HG03066 (cell line): ENCODE measurements at regions not wholly inside any gene's neighbourhood (a gene's known extent, or its start where the extent isn't known, plus 50 kb on each side); places are given as distances from the start of the nearest gene placed in this dataset.

ENCODE experiments used
- ATAC-seq: cut with Tn5 transposase; IDR thresholded peaks from one replicate; pipeline ENCODE4 v1.9.1; 2021; ENCODE audit warnings: low read depth; ENCODE audit not compliant: unreplicated experiment

- no peak for ATAC-seq
Measured at GRCh38 chr11:28481616-28482480, 373.7 kb downstream of the METTL15 start.

DNA sequence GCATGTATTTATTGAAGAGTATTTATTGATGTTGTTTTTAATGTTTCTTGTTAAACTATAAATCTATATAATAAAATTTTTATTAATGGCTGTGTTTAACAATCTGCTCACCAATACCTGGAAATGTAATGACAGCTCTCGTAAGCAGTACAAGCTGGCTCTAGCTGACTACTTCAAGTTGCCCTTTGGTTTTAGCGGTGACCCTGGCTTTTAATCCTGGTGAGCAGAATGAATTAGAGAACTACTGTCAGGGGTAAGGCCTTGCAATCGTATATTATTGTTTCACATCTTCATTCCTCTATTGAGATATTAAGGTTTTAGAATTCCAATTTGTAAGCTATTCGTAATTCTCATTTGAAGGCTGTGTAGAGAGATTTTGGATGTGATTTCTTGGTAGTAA, 372.2 kb downstream of the METTL15 start:
- no peak for ATAC-seq

GRCh38 chr11:28476864-28477263, 368.7 kb downstream of the METTL15 start:
- no peak for ATAC-seq

DNA sequence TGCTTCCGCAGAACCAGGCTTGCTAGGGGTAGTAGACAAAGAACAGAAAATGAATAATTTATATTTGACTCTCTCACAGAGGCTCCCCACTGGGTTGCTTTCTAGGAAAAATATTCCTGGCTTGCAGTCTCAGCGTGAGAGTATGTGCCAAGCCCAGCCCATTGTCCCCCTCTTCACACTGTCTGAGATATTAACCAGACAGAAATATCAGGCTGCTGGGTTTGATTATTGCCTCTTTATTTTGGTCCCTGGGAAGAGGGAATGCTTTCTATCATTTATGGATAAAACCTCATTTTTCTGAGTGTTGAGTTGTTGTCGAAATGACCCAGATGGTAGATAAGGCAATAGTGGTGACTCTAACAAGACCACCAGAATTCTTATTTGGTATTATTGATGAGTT, 367.9 kb downstream of the METTL15 start:
- no peak for ATAC-seq

DNA sequence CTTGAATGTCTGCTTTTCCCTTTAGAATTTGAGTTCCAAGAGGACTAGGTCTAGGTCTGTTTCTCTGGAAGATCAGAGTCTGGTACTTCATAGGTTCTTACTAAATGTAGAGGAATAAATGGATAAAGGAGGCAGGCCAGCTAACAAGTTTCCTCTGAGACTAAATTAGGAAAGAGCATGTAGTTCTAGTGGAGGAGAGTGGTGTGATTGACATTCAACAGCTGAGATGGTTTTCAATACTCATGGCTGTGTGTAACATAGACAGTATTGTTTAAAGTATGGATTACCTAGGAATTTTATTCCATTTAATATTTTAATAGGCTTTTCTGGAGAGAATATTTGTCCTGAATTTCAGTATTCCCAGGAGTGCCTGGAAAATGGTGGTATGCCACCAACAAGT, 364.7 kb downstream of the METTL15 start:
- no peak for ATAC-seq

GRCh38 chr11:28471537-28471936, 363.3 kb downstream of the METTL15 start:
- ATAC-seq, result no peak

DNA sequence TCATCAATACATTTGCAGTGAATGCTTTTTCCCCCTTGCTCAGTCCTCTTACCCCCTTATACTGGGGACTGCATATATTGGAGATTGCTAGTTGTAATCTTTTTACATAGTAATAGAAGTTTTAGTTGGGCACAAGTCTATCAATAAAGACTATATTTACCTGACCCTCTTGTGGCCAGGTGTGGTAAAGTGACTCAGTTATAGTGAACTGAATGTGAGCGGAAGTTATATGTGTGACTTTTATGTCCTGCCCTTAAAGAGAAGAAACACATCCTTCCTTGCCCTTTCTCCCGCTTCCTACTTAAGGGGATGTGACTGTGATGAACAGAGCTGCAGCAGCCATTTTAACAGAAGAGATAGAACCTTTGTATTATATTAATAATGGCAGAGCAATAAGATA, 362.0 kb downstream of the METTL15 start:
- ATAC-seq, result no peak

DNA sequence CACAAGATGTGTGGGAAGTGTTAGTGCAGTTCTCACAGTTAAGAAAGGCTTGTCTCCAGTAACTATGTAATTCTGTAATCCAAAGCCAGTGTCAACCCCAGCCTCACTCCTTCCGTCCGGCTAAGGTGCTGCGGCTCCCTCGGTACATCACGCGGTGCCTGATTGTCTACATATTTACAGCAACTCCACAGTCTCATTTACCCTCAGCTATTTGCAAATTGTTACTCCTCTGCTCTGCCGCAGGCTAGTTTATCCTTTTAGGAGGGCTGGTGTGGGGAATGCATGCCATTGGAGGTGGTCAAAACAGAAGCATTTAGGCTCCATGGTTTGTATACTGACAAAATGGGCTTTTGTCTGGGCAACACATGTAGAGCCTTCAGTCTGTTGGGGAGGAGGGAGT, 358.3 kb downstream of the METTL15 start:
- no peak for ATAC-seq

GRCh38 chr11:28464252-28464867, 356.2 kb downstream of the METTL15 start:
- ATAC-seq, result no peak

- no peak for ATAC-seq
Measured at GRCh38 chr11:28463826-28464225, 355.6 kb downstream of the METTL15 start.

GRCh38 chr11:28461846-28462245, 353.7 kb downstream of the METTL15 start:
- ATAC-seq, result no peak

DNA sequence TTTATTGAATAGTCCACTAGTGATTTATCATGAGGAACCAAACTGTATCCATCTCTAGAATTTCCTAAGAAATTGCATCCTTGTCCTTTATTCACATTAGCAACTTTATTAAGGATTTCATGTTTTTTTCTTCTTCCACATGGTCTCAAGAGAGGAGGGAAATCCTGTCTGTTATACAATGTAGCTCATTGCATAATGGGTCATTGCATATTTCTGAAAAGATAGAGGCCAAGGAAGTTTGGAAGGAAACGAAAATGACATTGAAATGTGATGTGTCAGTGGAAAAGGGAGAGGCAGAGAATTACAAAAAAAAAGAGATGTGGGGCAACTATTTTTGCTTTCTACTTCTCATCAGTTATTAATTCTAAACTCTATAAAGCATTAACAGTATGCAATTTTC, 353.1 kb downstream of the METTL15 start:
- ATAC-seq, result no peak

DNA sequence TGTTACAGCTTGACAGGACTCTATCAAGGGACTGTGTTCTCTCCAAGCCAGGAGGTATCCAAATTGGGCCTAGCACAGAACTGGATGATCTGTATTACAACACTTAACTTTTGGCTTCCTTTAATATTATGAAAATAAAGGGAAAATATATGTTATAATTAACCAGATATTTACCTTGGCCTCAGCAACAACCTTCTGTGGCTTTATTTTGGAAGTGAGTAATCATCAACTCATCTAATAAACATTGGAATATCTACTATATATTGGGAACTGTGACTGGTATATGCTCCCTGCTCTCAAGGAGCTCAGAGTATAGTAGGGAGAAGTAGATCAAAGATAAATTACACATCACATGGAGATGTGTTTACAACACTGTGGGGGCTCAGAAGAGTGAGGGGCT, 352.2 kb downstream of the METTL15 start:
- ATAC-seq, result no peak

- no peak for ATAC-seq
Measured at GRCh38 chr11:28459912-28460311, 351.7 kb downstream of the METTL15 start.

GRCh38 chr11:28457481-28458065, 349.4 kb downstream of the METTL15 start:
- no peak for ATAC-seq

DNA sequence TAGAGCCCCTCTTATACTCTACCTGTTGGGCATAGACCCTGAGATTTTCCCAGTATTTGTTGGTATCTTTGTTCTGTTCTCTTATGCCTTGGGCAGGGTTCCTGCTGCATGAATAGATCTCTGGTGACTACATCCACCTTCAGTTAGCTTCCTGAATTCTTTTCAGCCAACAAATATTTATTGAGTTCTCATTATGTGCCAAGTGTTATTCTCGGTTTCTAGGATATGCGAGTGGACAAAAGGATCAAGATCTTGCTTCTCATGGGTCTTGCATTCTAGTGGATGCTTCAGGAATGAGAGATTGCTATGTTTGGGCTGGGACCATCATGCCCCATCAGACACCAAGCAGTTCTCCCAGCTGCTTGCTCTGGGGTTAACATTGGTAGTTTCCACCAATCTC, 340.0 kb downstream of the METTL15 start:
- no peak for ATAC-seq

- no peak for ATAC-seq
Measured at GRCh38 chr11:28447226-28447625, 339.0 kb downstream of the METTL15 start.

DNA sequence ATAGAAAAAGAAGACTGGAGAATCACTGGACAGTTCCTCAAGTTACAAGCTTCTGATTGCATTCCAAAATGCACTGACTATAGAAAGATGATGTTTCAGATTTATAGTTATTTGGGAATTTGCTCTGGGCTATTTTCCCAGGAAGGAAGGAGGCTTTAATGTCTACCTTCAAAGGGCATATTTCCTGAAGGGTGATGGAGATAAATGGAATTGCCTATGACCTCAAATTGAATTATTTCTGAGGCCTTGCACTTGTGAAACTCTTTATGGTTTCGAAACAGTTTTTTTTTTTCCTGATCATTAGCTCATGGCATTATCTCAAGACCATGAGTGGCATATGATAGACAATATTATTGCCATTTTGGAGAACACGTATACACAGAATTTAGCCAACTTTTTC, 333.9 kb downstream of the METTL15 start:
- ATAC-seq, result no peak

DNA sequence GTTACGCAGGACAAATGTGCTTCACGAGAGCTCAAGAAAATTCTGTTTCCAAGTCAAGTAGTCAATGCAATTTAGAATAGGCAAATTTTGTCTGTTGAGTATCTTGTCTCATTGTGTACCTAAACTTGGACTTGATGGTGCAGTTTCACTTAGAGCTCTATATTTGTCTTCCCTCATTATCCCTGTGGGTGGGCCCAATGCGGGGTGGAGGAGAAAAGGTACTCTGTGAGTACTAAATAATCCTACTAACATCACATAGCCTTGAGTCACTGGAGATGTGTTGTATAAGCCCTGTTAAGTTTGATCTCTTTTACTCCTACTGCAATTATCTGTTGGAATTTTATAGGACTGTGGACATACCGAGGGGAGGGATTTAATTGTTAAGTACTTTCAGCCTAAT, 331.2 kb downstream of the METTL15 start:
- no peak for ATAC-seq

- ATAC-seq, result no peak
Measured at GRCh38 chr11:28420099-28420498, 311.9 kb downstream of the METTL15 start.

DNA sequence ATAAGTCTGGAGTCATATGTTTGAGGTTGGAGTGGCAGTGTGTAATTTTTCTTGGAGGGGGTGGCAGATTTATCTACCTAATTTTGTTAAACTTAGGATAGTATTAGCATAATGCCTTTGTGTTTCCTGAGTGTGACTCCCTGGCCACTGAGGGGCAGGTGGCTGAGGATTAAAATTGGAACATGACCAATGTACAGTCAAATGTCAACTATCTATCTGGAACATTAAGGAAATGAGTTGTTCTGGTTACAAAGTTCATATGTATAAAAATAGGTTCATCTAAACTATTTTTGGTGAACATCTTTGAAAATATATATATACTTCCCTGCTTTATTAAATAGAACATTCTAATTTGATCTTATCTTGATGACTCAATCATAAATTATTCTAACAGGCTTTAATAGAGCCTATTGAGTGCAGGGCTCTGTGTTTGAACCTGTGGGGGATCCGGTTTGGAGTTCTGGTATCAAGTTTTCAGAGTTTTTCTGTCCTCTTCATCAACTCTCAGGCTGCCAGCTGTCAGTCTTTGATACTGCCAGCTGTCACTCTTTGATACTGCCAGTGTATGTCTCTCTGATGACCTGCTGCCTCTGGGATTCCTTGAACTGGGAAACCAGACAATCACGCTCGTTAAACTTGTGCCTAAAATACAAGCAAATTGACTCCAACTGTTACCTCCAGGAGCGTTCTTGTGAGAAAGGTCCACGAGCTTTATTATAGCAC, 309.6 kb downstream of the METTL15 start:
- no peak for ATAC-seq
